H1 (cell line): ENCODE measurements at regions not wholly inside any gene's neighbourhood (a gene's known extent, or its start where the extent isn't known, plus 50 kb on each side); places are given as distances from the start of the nearest gene placed in this dataset.

Source experiments
- CTBP2 ChIP-seq: IDR thresholded peaks from 2 replicates; pipeline ENCODE4 v1.7.0; 2011; ENCODE audit warnings: borderline replicate concordance, mild to moderate bottlenecking, moderate library complexity, mixed read lengths, low read length; ENCODE audit not compliant: insufficient read depth, insufficient read length
- POLR2AphosphoS5 ChIP-seq: IDR thresholded peaks from 2 replicates; pipeline ENCODE4 v1.6.1; 2011; ENCODE audit warnings: low read depth, low read length

DNA sequence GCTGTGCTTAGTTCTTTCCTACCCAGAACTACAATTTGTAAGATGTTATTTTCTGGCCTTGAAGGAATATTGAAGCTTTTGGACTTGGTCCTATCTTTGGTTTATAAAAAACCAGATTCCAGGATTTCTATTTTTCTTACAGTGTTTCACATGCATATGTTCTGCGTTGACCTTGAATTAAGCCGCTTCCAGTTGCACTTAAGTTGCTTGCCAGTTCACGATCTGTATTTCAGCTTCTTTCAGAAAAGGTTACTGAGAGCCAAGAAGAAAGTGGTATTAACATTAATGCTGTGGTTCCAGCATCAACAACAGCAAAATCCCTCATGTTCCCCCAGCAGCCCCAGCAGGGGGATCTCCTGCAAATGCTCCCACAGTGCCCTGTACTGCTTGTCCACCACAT lies 156.4 kb upstream of the ADAMTS16 start (continued):
- TF ChIP-seq CTBP2 (no peak), POLR2AphosphoS5 (no peak)
